ENCODE measurements at regions not wholly inside any gene's neighbourhood (a gene's known extent, or its start where the extent isn't known, plus 50 kb on each side); places are given as distances from the start of the nearest gene placed in this dataset.

- intact Hi-C loops (cut with DNase I; ENCODE audit: low total_unique reads), result no loop called here
- no peak for TF ChIP-seq POLR2A (IDR thresholded peaks at IDR 0.05)
- TF ChIP-seq, protein P1, sequence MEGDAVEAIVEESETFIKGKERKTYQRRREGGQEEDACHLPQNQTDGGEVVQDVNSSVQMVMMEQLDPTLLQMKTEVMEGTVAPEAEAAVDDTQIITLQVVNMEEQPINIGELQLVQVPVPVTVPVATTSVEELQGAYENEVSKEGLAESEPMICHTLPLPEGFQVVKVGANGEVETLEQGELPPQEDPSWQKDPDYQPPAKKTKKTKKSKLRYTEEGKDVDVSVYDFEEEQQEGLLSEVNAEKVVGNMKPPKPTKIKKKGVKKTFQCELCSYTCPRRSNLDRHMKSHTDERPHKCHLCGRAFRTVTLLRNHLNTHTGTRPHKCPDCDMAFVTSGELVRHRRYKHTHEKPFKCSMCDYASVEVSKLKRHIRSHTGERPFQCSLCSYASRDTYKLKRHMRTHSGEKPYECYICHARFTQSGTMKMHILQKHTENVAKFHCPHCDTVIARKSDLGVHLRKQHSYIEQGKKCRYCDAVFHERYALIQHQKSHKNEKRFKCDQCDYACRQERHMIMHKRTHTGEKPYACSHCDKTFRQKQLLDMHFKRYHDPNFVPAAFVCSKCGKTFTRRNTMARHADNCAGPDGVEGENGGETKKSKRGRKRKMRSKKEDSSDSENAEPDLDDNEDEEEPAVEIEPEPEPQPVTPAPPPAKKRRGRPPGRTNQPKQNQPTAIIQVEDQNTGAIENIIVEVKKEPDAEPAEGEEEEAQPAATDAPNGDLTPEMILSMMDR (IDR thresholded peaks at IDR 0.05 in 4 of 5, conservative IDR thresholded peaks at IDR 0.05 in 1 of 5), result no peak
- DNase-seq (no peak), ATAC-seq (no peak)
- no peak overlapping the region for H3K27ac ChIP-seq
- H3K36me3 ChIP-seq, result no peaks in the 10 kb centered on the region
- H3K4me3 ChIP-seq, result no peak overlapping the region
- H3K4me1 ChIP-seq, result no peaks in the 10 kb centered on the region
- H3K9me3 ChIP-seq, result no peaks in the 10 kb centered on the region
- in situ Hi-C loops (cut with MboI; ENCODE audit: low sequenced_read_pairs in 4 of 4), result no loop called here
- no peaks in the 10 kb centered on the region for H3K27me3 ChIP-seq
Observed at GRCh38 chr1:96352733-96353132, 368.9 kb upstream of the PTBP2 start.

DNA sequence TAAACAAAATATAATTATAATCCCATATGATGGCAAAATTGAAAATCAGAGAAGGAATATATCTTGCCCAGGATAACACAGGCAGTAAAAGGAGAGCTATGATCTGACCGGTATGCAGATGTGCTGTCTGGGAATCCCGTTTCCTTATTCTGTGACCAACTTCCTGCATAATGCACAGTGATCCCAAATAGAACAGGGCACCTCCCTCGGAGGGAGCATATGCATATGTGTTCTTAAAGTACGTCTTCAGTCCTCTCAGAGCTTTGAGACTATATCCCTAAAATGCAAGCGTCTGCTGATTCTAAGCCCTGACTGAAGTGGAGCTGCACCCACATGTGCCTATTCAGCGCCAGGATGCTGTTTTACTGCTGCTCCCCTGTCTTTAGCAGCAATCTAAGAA is 366.1 kb upstream of the PTBP2 start:
- no peaks in the 10 kb centered on the region for H3K9me3 ChIP-seq
- H3K27ac ChIP-seq, result no peak overlapping the region
- intact Hi-C loops (cut with DNase I; ENCODE audit: low total_unique reads) (no loop called here), in situ Hi-C loops (cut with MboI; ENCODE audit: low sequenced_read_pairs in 4 of 4) (no loop called here)
- H3K36me3 ChIP-seq, result no peaks in the 10 kb centered on the region
- TF ChIP-seq POLR2A (IDR thresholded peaks at IDR 0.05), result no peak
- TF ChIP-seq, protein P1 (IDR thresholded peaks at IDR 0.05 in 4 of 5, conservative IDR thresholded peaks at IDR 0.05 in 1 of 5), result no peak
- no peak for ATAC-seq
- H3K4me3 ChIP-seq, result no peak overlapping the region
- no peaks in the 10 kb centered on the region for H3K4me1 ChIP-seq
- DNase-seq, result no peak
- H3K27me3 ChIP-seq, result no peaks in the 10 kb centered on the region

DNA sequence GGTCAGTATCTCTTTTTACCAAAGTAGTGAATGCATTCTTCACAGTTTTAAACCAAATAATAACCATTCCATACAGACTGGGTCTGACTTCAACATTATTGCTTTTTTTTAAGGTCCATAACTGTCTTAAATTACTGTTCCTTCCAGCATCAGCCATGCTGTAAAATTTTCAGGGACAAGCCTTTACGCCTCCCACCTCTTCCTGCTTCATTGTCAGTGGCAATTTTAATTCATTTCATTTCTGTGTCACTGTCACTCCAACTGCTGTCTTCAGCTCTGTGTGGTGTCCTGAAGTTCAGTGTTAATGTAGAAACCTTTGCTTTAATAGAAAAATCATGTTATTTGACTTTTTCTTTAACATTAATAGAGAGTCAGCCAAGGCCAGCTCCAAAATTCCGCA is 365.6 kb upstream of the PTBP2 start:
- H3K9me3 ChIP-seq, result no peaks in the 10 kb centered on the region
- intact Hi-C loops (cut with DNase I; ENCODE audit: low total_unique reads), result no loop called here
- ATAC-seq, result no peak
- H3K36me3 ChIP-seq, result no peaks in the 10 kb centered on the region
- TF ChIP-seq, protein P1 (IDR thresholded peaks at IDR 0.05 in 4 of 5, conservative IDR thresholded peaks at IDR 0.05 in 1 of 5), result no peak
- no peak for TF ChIP-seq POLR2A (IDR thresholded peaks at IDR 0.05)
- no peaks in the 10 kb centered on the region for H3K4me1 ChIP-seq
- H3K27me3 ChIP-seq, result no peaks in the 10 kb centered on the region
- H3K27ac ChIP-seq, result no peak overlapping the region
- no peak overlapping the region for H3K4me3 ChIP-seq
- DNase-seq, result no peak
- in situ Hi-C loops (cut with MboI; ENCODE audit: low sequenced_read_pairs in 4 of 4), result no loop called here

GRCh38 chr1:96357141-96357765 is 364.3 kb upstream of the PTBP2 start:
- no peaks in the 10 kb centered on the region for H3K27me3 ChIP-seq
- intact Hi-C loops (cut with DNase I; ENCODE audit: low total_unique reads) (no loop called here), in situ Hi-C loops (cut with MboI; ENCODE audit: low sequenced_read_pairs in 4 of 4) (no loop called here)
- no peaks in the 10 kb centered on the region for H3K36me3 ChIP-seq
- H3K4me1 ChIP-seq, result no peaks in the 10 kb centered on the region
- H3K27ac ChIP-seq, result no peak overlapping the region
- ATAC-seq (no peak), DNase-seq (no peak)
- TF ChIP-seq, protein P1 (IDR thresholded peaks at IDR 0.05 in 4 of 5, conservative IDR thresholded peaks at IDR 0.05 in 1 of 5), result no peak
- TF ChIP-seq POLR2A (IDR thresholded peaks at IDR 0.05), result no peak
- H3K4me3 ChIP-seq, result no peak overlapping the region
- H3K9me3 ChIP-seq, result no peaks in the 10 kb centered on the region

GRCh38 chr1:96358057-96358456 is 363.5 kb upstream of the PTBP2 start:
- TF ChIP-seq, protein P1 (IDR thresholded peaks at IDR 0.05 in 4 of 5, conservative IDR thresholded peaks at IDR 0.05 in 1 of 5), result no peak
- no peak for TF ChIP-seq POLR2A (IDR thresholded peaks at IDR 0.05)
- H3K9me3 ChIP-seq, result no peaks in the 10 kb centered on the region
- no peaks in the 10 kb centered on the region for H3K4me1 ChIP-seq
- no peaks in the 10 kb centered on the region for H3K27me3 ChIP-seq
- intact Hi-C loops (cut with DNase I; ENCODE audit: low total_unique reads), result no loop called here
- no peaks in the 10 kb centered on the region for H3K36me3 ChIP-seq
- H3K4me3 ChIP-seq, result no peak overlapping the region
- ATAC-seq (no peak), DNase-seq (no peak)
- no peak overlapping the region for H3K27ac ChIP-seq
- in situ Hi-C loops (cut with MboI; ENCODE audit: low sequenced_read_pairs in 4 of 4), result no loop called here

Measured in gastrocnemius medialis (tissue), 4 donors.